ENCODE measurements at regions not wholly inside any gene's neighbourhood (a gene's known extent, or its start where the extent isn't known, plus 50 kb on each side); places are given as distances from the start of the nearest gene placed in this dataset.

- TF ChIP-seq ZNF274 (IDR thresholded peaks at IDR 0.05; ENCODE audit: low read depth, low read length) (no peak), YY1 (IDR thresholded peaks at IDR 0.05; ENCODE audit: insufficient read depth, insufficient read length) (no peak), SUZ12 (IDR thresholded peaks at IDR 0.05; ENCODE audit: extremely low read depth, insufficient read depth, insufficient read length) (no peak)
Measured at GRCh38 chr6:90898763-90899162, 311.9 kb upstream of the MAP3K7 start.
